A549 (cell line): ENCODE measurements at regions not wholly inside any gene's neighbourhood (a gene's known extent, or its start where the extent isn't known, plus 50 kb on each side); places are given as distances from the start of the nearest gene placed in this dataset.
A peak's percentile ranks its signal among the peaks of the same experiment; 100 is the strongest.

ENCODE experiments used
- ATAC-seq, 2 experiments: fragments of 200-7000 bp in 1 of 2; fragments of >200 bp in 1 of 2; cut with Nextera tagmentation in 1 of 2; cut with Tn5 transposase in 1 of 2; 3 replicates each; pipeline versions ENCODE4 v1.8.0 to v1.9.1; 2018 to 2020; ENCODE audit warnings: mild to moderate bottlenecking in 1 of 2, moderate library complexity in 1 of 2
- CTCF ChIA-PET: fragments of 300-600 bp; sonication (Branson Sonifier 250); formaldehyde crosslinking; extraction: SDS; loops from one replicate; lab custom pipeline; 2021; ENCODE audit warnings: antibody characterized with exemption, inconsistent platforms; lab: Yijun Ruan, JAX
- POLR2A ChIA-PET: fragments of 350-600 bp; formaldehyde crosslinking; extraction: SDS; loops from one replicate; lab custom pipeline; 2021; ENCODE audit warnings: antibody characterized with exemption, inconsistent platforms; lab: Yijun Ruan, JAX
- DNase-seq, 2 experiments: peaks; one replicate each; pipeline versions ENCODE4 v3.0.0 to v3.0.0-alpha.2; 2011 to 2016; ENCODE audit warnings: low read depth in 1 of 2, low spot score in 1 of 2
- FAIRE-seq: peaks from 2 replicates; lab custom pipeline; 2011; peaks lifted over from hg19 to GRCh38; lab: Jason Lieb, UNC
- H3K27ac ChIP-seq, 2 experiments: fragments of >200 bp; sonication (Bioruptor Twin); formaldehyde crosslinking; 3 replicates each; pipeline ENCODE4 v1.5.1; 2016 to 2017
- H3K4me1 ChIP-seq: fragments of >200 bp; sonication (Bioruptor Twin); formaldehyde crosslinking; 3 replicates; pipeline ENCODE4 v1.6.1; 2016
- H3K4me2 ChIP-seq: fragments of >200 bp; sonication (Bioruptor Twin); formaldehyde crosslinking; 3 replicates; pipeline ENCODE4 v1.6.1; 2016
- H3K4me3 ChIP-seq: fragments of >200 bp; sonication (Bioruptor Twin); formaldehyde crosslinking; 3 replicates; pipeline ENCODE4 v1.5.1; 2016
- H3K9me3 ChIP-seq: fragments of >200 bp; sonication (Bioruptor Twin); formaldehyde crosslinking; 3 replicates; pipeline ENCODE4 v1.6.1; 2016
- ATOH8 ChIP-seq: fragments of 250-450 bp; sonication (Bioruptor Pico); IDR thresholded peaks from 2 replicates; pipeline ENCODE4 v1.5.0; 2020; ENCODE audit warnings: low read depth, mild to moderate bottlenecking, moderate library complexity
- BCL3 ChIP-seq: fragments of >200 bp; sonication (Bioruptor Twin); formaldehyde crosslinking; IDR thresholded peaks from 3 replicates; pipeline ENCODE4 v1.6.1; 2016
- CBX2 ChIP-seq: fragments of 200-600 bp; sonication (generic); IDR thresholded peaks from 2 replicates; pipeline ENCODE4 v1.6.1; 2016; ENCODE audit warnings: low read depth, mild to moderate bottlenecking, borderline replicate concordance
- CBX8 ChIP-seq: fragments of 200-600 bp; sonication (generic); IDR thresholded peaks from 2 replicates; pipeline ENCODE4 v1.6.1; 2016
- CEBPB ChIP-seq, 2 experiments: fragments of >200 bp in 1 of 2; sonication (Bioruptor Twin) in 1 of 2; formaldehyde crosslinking in 1 of 2; IDR thresholded peaks; 2 replicates each; pipeline ENCODE4 v1.6.1; 2012 to 2016
- CTCF ChIP-seq: fragments of >200 bp; sonication (Bioruptor Twin); formaldehyde crosslinking; IDR thresholded peaks from 3 replicates; pipeline ENCODE4 v1.5.1; 2016
- E2F6 ChIP-seq: IDR thresholded peaks from 2 replicates; pipeline ENCODE4 v1.6.1; 2012; ENCODE audit warnings: low read depth, borderline replicate concordance
- ESRRA ChIP-seq: fragments of 150-350 bp; IDR thresholded peaks from 2 replicates; pipeline ENCODE4 v1.6.1; 2014; ENCODE audit warnings: mild to moderate bottlenecking, low read length, borderline replicate concordance
- FOSL2 ChIP-seq, 2 experiments: fragments of 450-650 bp in 1 of 2; fragments of >200 bp in 1 of 2; sonication (Bioruptor Twin) in 1 of 2; formaldehyde crosslinking; IDR thresholded peaks; 2 replicates each; pipeline versions ENCODE4 v1.5.0 to v1.6.1; 2016 to 2020; ENCODE audit warnings: mild to moderate bottlenecking in 1 of 2, moderate library complexity in 1 of 2
- GATA3 ChIP-seq: IDR thresholded peaks from 2 replicates; pipeline ENCODE4 v1.6.1; 2012; ENCODE audit warnings: borderline replicate concordance
- HES2 ChIP-seq: fragments of >200 bp; sonication (Bioruptor Twin); formaldehyde crosslinking; IDR thresholded peaks from 2 replicates; pipeline ENCODE4 v1.6.1; 2016
- HOXB13 ChIP-seq: fragments of 250-450 bp; sonication (Bioruptor Pico); IDR thresholded peaks from 2 replicates; pipeline ENCODE4 v1.5.0; 2020; ENCODE audit warnings: low read depth, mild to moderate bottlenecking, moderate library complexity
- JUN ChIP-seq, 2 experiments: fragments of >200 bp; sonication (Bioruptor Twin); formaldehyde crosslinking; IDR thresholded peaks; 2 replicates in 1 of 2; 3 replicates in 1 of 2; pipeline ENCODE4 v1.6.1; 2016 to 2017
- JUNB ChIP-seq: fragments of >200 bp; sonication (Bioruptor Twin); formaldehyde crosslinking; IDR thresholded peaks from 2 replicates; pipeline ENCODE4 v1.6.1; 2016
- KDM5A ChIP-seq: fragments of 200-600 bp; sonication (generic); IDR thresholded peaks from 2 replicates; pipeline ENCODE4 v1.6.1; 2016; ENCODE audit warnings: antibody characterized with exemption, mild to moderate bottlenecking
- MAFK ChIP-seq: fragments of 450-650 bp; IDR thresholded peaks from 2 replicates; pipeline ENCODE4 v1.6.1; 2014; ENCODE audit not compliant: partially characterized antibody
- MAX ChIP-seq: IDR thresholded peaks from 2 replicates; pipeline ENCODE4 v1.6.1; 2012
- NFE2L2 ChIP-seq: fragments of 150-350 bp; conservative IDR thresholded peaks from 2 replicates; pipeline ENCODE4 v1.6.1; 2014; ENCODE audit warnings: low read length
- POLR2A ChIP-seq: IDR thresholded peaks from 2 replicates; pipeline ENCODE4 v1.6.1; 2012; ENCODE audit warnings: mild to moderate bottlenecking, low read length
- POLR2AphosphoS2 ChIP-seq: conservative IDR thresholded peaks from 2 replicates; pipeline ENCODE4 v1.6.1; 2012; ENCODE audit warnings: low read length, improper control_type of control experiment, inconsistent platforms
- RAD21 ChIP-seq, 2 experiments: fragments of >200 bp in 1 of 2; sonication (Bioruptor Twin) in 1 of 2; formaldehyde crosslinking in 1 of 2; IDR thresholded peaks in 1 of 2; conservative IDR thresholded peaks in 1 of 2; 2 replicates in 1 of 2; 3 replicates in 1 of 2; pipeline ENCODE4 v1.6.1; 2012 to 2018; ENCODE audit warnings: inconsistent platforms in 1 of 2
- RARB ChIP-seq: fragments of 250-450 bp; sonication (Bioruptor Pico); IDR thresholded peaks from 2 replicates; pipeline ENCODE4 v1.8.0; 2021; ENCODE audit warnings: mild to moderate bottlenecking, moderate library complexity
- RCOR1 ChIP-seq: fragments of 150-350 bp; IDR thresholded peaks from 2 replicates; pipeline ENCODE4 v1.6.1; 2014; ENCODE audit warnings: antibody characterized with exemption, low read length, low read depth
- TFCP2L1 ChIP-seq: fragments of 250-450 bp; sonication (Bioruptor Pico); IDR thresholded peaks from 2 replicates; pipeline ENCODE4 v1.5.0; 2021; ENCODE audit warnings: mild to moderate bottlenecking
- ZC3H11A ChIP-seq: fragments of 450-650 bp; IDR thresholded peaks from 2 replicates; pipeline ENCODE4 v1.6.1; 2014; ENCODE audit warnings: antibody characterized with exemption, mild to moderate bottlenecking
- ZNF302 ChIP-seq: fragments of 250-450 bp; sonication (Bioruptor Pico); IDR thresholded peaks from 2 replicates; pipeline ENCODE4 v1.9.0; 2021; ENCODE audit warnings: inconsistent platforms, mild to moderate bottlenecking, moderate library complexity
- ZSCAN20 ChIP-seq: fragments of 250-450 bp; sonication (Bioruptor Pico); IDR thresholded peaks from 2 replicates; pipeline ENCODE4 v1.8.0; 2022; ENCODE audit warnings: mild to moderate bottlenecking, moderate library complexity
- WGBS: methylation state at CpG from one replicate; pipeline ENCODE4 v1.1.6; 2017; ENCODE audit errors: missing lambda C conversion rate; 5-methylcytosine and 5-hydroxymethylcytosine counted together

- peak overlapping the region in 1 of 2 experiments; percentile 29; a peak in 2 of 6 replicates for H3K27ac ChIP-seq
- no peak for FAIRE-seq
- no peak overlapping the region for H3K4me2 ChIP-seq
- no peak for TF ChIP-seq MAFK
- no peak for TF ChIP-seq HOXB13 (CRISPR knock-in tag)
- TF ChIP-seq CTCF = no peak
- no peak for TF ChIP-seq KDM5A
- TF ChIP-seq FOSL2 (IDR thresholded peaks at IDR 0.05) = no peak
- no peak for TF ChIP-seq FOSL2 (CRISPR knock-in tag; IDR thresholded peaks at IDR 0.05)
- no peak for TF ChIP-seq ZSCAN20 (CRISPR knock-in tag)
- TF ChIP-seq HES2 = no peak
- TF ChIP-seq CBX8 = no peak
- TF ChIP-seq POLR2AphosphoS2 = no peak
- no peak for TF ChIP-seq TFCP2L1
- no peak for TF ChIP-seq RARB (CRISPR knock-in tag)
- TF ChIP-seq CEBPB (IDR thresholded peaks at IDR 0.05) = no peak
- ChIA-PET POLR2A (no interaction called here), CTCF (interaction anchor here (1.6 kb wide), 1 partner anchor 14 kb away, joined by 3 read pairs; no protein-coding TSS in a partner anchor)
- no peak for DNase-seq
- no peak overlapping the region for H3K4me3 ChIP-seq
- H3K9me3 ChIP-seq = no peaks in the 10 kb centered on the region
- no peak for ATAC-seq
- WGBS = 58% methylated on average over 3 of the region's 3 CpGs
- peaks cover 9% of the 10 kb centered on the region for H3K4me1 ChIP-seq
Measured at GRCh38 chr20:11235058-11235457, 561.3 kb upstream of the JAG1 start.

GRCh38 chr20:11242320-11242719, 568.5 kb upstream of the JAG1 start:
- ATAC-seq (no peak), DNase-seq (no peak), FAIRE-seq (no peak)
- Histone ChIP-seq H3K4me2 (no peak overlapping the region), H3K9me3 (no peaks in the 10 kb centered on the region), H3K27ac (no peak overlapping the region), H3K4me1 (no peaks in the 10 kb centered on the region), H3K4me3 (no peak overlapping the region)
- ChIA-PET POLR2A (no interaction called here), CTCF (interaction anchor here (1.3 to 1.7 kb wide), 3 partner anchors 20 to 571 kb away, joined by 3 to 10 read pairs (median 4); no protein-coding TSS in a partner anchor)
- 91% methylated on average over 2 of the region's 2 CpGs for WGBS
- TF ChIP-seq RCOR1 (no peak), TFCP2L1 (no peak), NFE2L2 (no peak), E2F6 (no peak), ZNF302 (CRISPR knock-in tag) (no peak), ZC3H11A (no peak), ESRRA (no peak), HES2 (no peak), RAD21 (conservative IDR thresholded peaks at IDR 0.05 in 1 of 2, IDR thresholded peaks at IDR 0.05 in 1 of 2) (no peak), BCL3 (no peak), JUNB (no peak), CBX2 (no peak), POLR2A (no peak), ATOH8 (CRISPR knock-in tag) (no peak), GATA3 (no peak), MAX (no peak), JUN (IDR thresholded peaks at IDR 0.05) (no peak)
